Stomach (tissue), 8 donors: ENCODE measurements at regions not wholly inside any gene's neighbourhood (a gene's known extent, or its start where the extent isn't known, plus 50 kb on each side); places are given as distances from the start of the nearest gene placed in this dataset.

Experiments used
- DNase-seq, 2 donors: peaks; one replicate each; pipeline versions ENCODE4 v3.0.0 to v3.0.0-alpha.2; 2013 to 2019
- H3K27ac ChIP-seq, 5 donors: fragments of 200-600 bp in 4 of 5; sonication (generic) in 4 of 5; one replicate each; pipeline ENCODE4 v1.5.1; 2013 to 2019; ENCODE audit warnings: mild to moderate bottlenecking in 1 of 5, moderate library complexity in 1 of 5
- H3K27me3 ChIP-seq, 3 donors: fragments of 200-600 bp; sonication (generic); one replicate each; pipeline ENCODE4 v1.5.1; 2017 to 2019; ENCODE audit warnings: mixed run types in 1 of 3
- H3K36me3 ChIP-seq, 4 donors: fragments of 200-600 bp; sonication (generic); 1 replicate in 3 of 4; 2 replicates in 1 of 4; pipeline ENCODE4 v1.5.1; 2016 to 2019
- H3K4me1 ChIP-seq, 4 donors: fragments of 200-600 bp; sonication (generic); one replicate each; pipeline ENCODE4 v1.5.1; 2016 to 2019
- H3K4me3 ChIP-seq, 4 donors: fragments of 200-600 bp; sonication (generic) in 3 of 4; one replicate each; pipeline ENCODE4 v1.5.1; 2016 to 2019; ENCODE audit warnings: mild to moderate bottlenecking in 1 of 4
- H3K9me3 ChIP-seq, 4 donors: fragments of 200-600 bp; sonication (generic); one replicate each; pipeline ENCODE4 v1.5.1; 2016 to 2019
- CTCF ChIP-seq, 7 experiments: fragments of 450-650 bp in 4 of 7; fragments of 200-600 bp in 3 of 7; sonication (generic) in 3 of 7; IDR thresholded peaks; one replicate each; pipeline ENCODE4 v1.5.1; 2016 to 2019; ENCODE audit warnings: antibody characterized with exemption in 7 of 7, control low read depth in 2 of 7, mild to moderate bottlenecking in 1 of 7
- EP300 ChIP-seq: sonication (generic); formaldehyde crosslinking; IDR thresholded peaks from one replicate; pipeline ENCODE4 v1.6.1; 2017; ENCODE audit warnings: antibody characterized with exemption
- POLR2A ChIP-seq, 4 donors: fragments of 450-650 bp; IDR thresholded peaks; one replicate each; pipeline ENCODE4 v1.6.1; 2016; ENCODE audit warnings: antibody characterized with exemption in 4 of 4, control low read depth in 2 of 4, mild to moderate bottlenecking in 1 of 4, moderate library complexity in 1 of 4
- POLR2AphosphoS5 ChIP-seq, 3 donors: sonication (generic); formaldehyde crosslinking; IDR thresholded peaks; one replicate each; pipeline ENCODE4 v1.6.1; 2016; ENCODE audit warnings: antibody characterized with exemption in 3 of 3
- WGBS, 5 donors: extraction: QIAGEN DNeasy Blood & Tissue Kit in 3 of 5; methylation state at CpG; one replicate each; pipeline versions ENCODE4 v1.1.5 to v1.1.7; 2013 to 2018; 5-methylcytosine and 5-hydroxymethylcytosine counted together
- intact Hi-C: fragments of 100-400 bp; cut with DNase I; formaldehyde crosslinking; loops from one replicate; pipeline ENCODE4 v1.15.1; 2023; ENCODE audit warnings: low total_unique reads
- donor health status: healthy with polysubstance abuse.
- donor health status: Bipolar disorder and iron deficiency.
- donor health status: healthy.

- intact Hi-C loops, result no loop called here
- WGBS, 5 donors, result 84 to 90% (median 86%) methylated on average over 7 to 8 of the region's 8 CpGs
Measured at GRCh38 chr14:103228076-103228806, 105.0 kb downstream of the TNFAIP2 start.

GRCh38 chr14:103228866-103229265 lies 105.2 kb upstream of the EIF5 start:
- Histone ChIP-seq H3K27me3 (peaks cover 0 to 48% (median 0%) of the 10 kb centered on the region in 3 donors), H3K4me1 (peaks cover 0 to 10% (median 0%) of the 10 kb centered on the region in 4 donors), H3K36me3 (no peaks in the 10 kb centered on the region), H3K4me3 (no peak overlapping the region), H3K9me3 (no peaks in the 10 kb centered on the region), H3K27ac (no peak overlapping the region)
- no peak for TF ChIP-seq POLR2AphosphoS5 (IDR thresholded peaks at IDR 0.05)
- no peak for TF ChIP-seq CTCF (IDR thresholded peaks at IDR 0.05)
- TF ChIP-seq POLR2A (IDR thresholded peaks at IDR 0.05), result no peak
- no peak for TF ChIP-seq EP300
- WGBS, 5 donors, result 77 to 100% (median 80%) methylated on average over 3 to 4 of the region's 4 CpGs; no CpG with 5 or more reads in 1 of the 5 donors
- no peak for DNase-seq
- intact Hi-C loops, result no loop called here

More at GRCh38 chr14:103228076-103228806, 105.0 kb downstream of the TNFAIP2 start:
- Histone ChIP-seq H3K27ac (no peak overlapping the region), H3K36me3 (no peaks in the 10 kb centered on the region), H3K4me3 (no peak overlapping the region), H3K27me3 (peaks cover 0 to 54% (median 0%) of the 10 kb centered on the region in 3 donors), H3K4me1 (peaks cover 0 to 10% (median 0%) of the 10 kb centered on the region in 4 donors), H3K9me3 (no peaks in the 10 kb centered on the region)
- no peak for DNase-seq
- TF ChIP-seq EP300 (no peak), POLR2AphosphoS5 (IDR thresholded peaks at IDR 0.05) (no peak), CTCF (IDR thresholded peaks at IDR 0.05) (no peak), POLR2A (IDR thresholded peaks at IDR 0.05) (no peak)

GRCh38 chr14:103230021-103230420 lies 104.0 kb upstream of the EIF5 start:
- H3K36me3 ChIP-seq, result no peaks in the 10 kb centered on the region
- no peak overlapping the region for H3K27ac ChIP-seq
- 93 to 94% (median 93%) methylated on average over 9 of the region's 9 CpGs for WGBS, 5 donors
- peaks cover 0 to 36% (median 0%) of the 10 kb centered on the region in 3 donors for H3K27me3 ChIP-seq
- DNase-seq, result no peak
- peaks cover 0 to 14% (median 0%) of the 10 kb centered on the region in 4 donors for H3K4me1 ChIP-seq
- no peaks in the 10 kb centered on the region for H3K9me3 ChIP-seq
- intact Hi-C loops, result no loop called here
- TF ChIP-seq CTCF (IDR thresholded peaks at IDR 0.05) (no peak), POLR2A (IDR thresholded peaks at IDR 0.05) (no peak), EP300 (no peak), POLR2AphosphoS5 (IDR thresholded peaks at IDR 0.05) (no peak)
- H3K4me3 ChIP-seq, result no peak overlapping the region

GRCh38 chr14:103230658-103231334 lies 103.2 kb upstream of the EIF5 start:
- no peak overlapping the region for H3K4me3 ChIP-seq
- no peaks in the 10 kb centered on the region for H3K9me3 ChIP-seq
- H3K4me1 ChIP-seq, result peaks cover 0 to 21% (median 0%) of the 10 kb centered on the region in 4 donors
- no peak for TF ChIP-seq POLR2A (IDR thresholded peaks at IDR 0.05)
- no peak for TF ChIP-seq CTCF (IDR thresholded peaks at IDR 0.05)
- peaks cover 0 to 28% (median 0%) of the 10 kb centered on the region in 3 donors for H3K27me3 ChIP-seq
- 80 to 93% (median 90%) methylated on average over 16 of the region's 16 CpGs for WGBS, 5 donors
- H3K27ac ChIP-seq, result no peak overlapping the region
- DNase-seq, result no peak
- intact Hi-C loops, result no loop called here
- no peaks in the 10 kb centered on the region for H3K36me3 ChIP-seq
